Neural progenitor cell (in vitro differentiated cells): ENCODE measurements at regions not wholly inside any gene's neighbourhood (a gene's known extent, or its start where the extent isn't known, plus 50 kb on each side); places are given as distances from the start of the nearest gene placed in this dataset.
"Not testable (repeated sequence)": the region's sequence is repeated elsewhere in the genome, so short reads cannot be mapped to it uniquely, and the experiment has no call there.

ENCODE experiments used
- DNase-seq: peaks from one replicate; pipeline ENCODE4 v3.0.0-alpha.2; 2016; ENCODE audit warnings: low spot score
- H2AFZ ChIP-seq: fragments of 200-600 bp; sonication (generic); replicated peaks from 2 replicates; pipeline ENCODE4 v1.6.1; 2016; ENCODE audit warnings: antibody characterized with exemption
- H3F3A ChIP-seq: fragments of 200-600 bp; sonication (generic); 2 replicates; pipeline ENCODE4 v1.6.1; 2016; ENCODE audit warnings: antibody characterized with exemption, low read depth
- H3K27ac ChIP-seq: fragments of 200-600 bp; sonication (generic); 2 replicates; pipeline ENCODE4 v1.5.1; 2016; ENCODE audit warnings: mild to moderate bottlenecking
- H3K27me3 ChIP-seq: fragments of 200-600 bp; sonication (generic); 2 replicates; pipeline ENCODE4 v1.6.1; 2016; ENCODE audit warnings: mild to moderate bottlenecking, moderate library complexity
- H3K36me3 ChIP-seq: fragments of 200-600 bp; sonication (generic); 2 replicates; pipeline ENCODE4 v1.5.1; 2016
- H3K4me1 ChIP-seq: fragments of 200-600 bp; sonication (generic); 2 replicates; pipeline ENCODE4 v1.6.1; 2016; ENCODE audit warnings: mixed run types
- H3K4me2 ChIP-seq: fragments of 200-600 bp; sonication (generic); 2 replicates; pipeline ENCODE4 v1.6.1; 2016
- H3K4me3 ChIP-seq: fragments of 200-600 bp; sonication (generic); 2 replicates; pipeline ENCODE4 v1.5.1; 2016
- H3K79me2 ChIP-seq: fragments of 200-600 bp; sonication (generic); 2 replicates; pipeline ENCODE4 v1.6.1; 2016; ENCODE audit warnings: low read depth
- H3K9ac ChIP-seq: fragments of 200-600 bp; sonication (generic); 2 replicates; pipeline ENCODE4 v1.6.1; 2016
- H3K9me3 ChIP-seq: fragments of 200-600 bp; sonication (generic); 2 replicates; pipeline ENCODE4 v1.5.1; 2016; ENCODE audit warnings: low read depth
- H4K20me1 ChIP-seq: fragments of 200-600 bp; sonication (generic); 2 replicates; pipeline ENCODE4 v1.6.1; 2016; ENCODE audit warnings: low read depth
- H3K27ac Mint-ChIP-seq: 3 replicates; pipeline ENCODE4 v1.8.0; 2021; ENCODE audit warnings: mixed read lengths
- H3K27me3 Mint-ChIP-seq: 2 replicates; pipeline ENCODE4 v1.8.0; 2022; ENCODE audit warnings: low read depth, mild to moderate bottlenecking, inconsistent platforms, moderate library complexity, mixed read lengths; ENCODE audit not compliant: insufficient read depth
- H3K36me3 Mint-ChIP-seq: 3 replicates; pipeline ENCODE4 v1.8.0; 2021; ENCODE audit warnings: mixed read lengths
- H3K4me1 Mint-ChIP-seq: 3 replicates; pipeline ENCODE4 v1.8.0; 2021; ENCODE audit warnings: mixed read lengths
- H3K4me3 Mint-ChIP-seq: 3 replicates; pipeline ENCODE4 v1.8.0; 2021; ENCODE audit warnings: mild to moderate bottlenecking, moderate library complexity, mixed read lengths
- H3K9me3 Mint-ChIP-seq: 3 replicates; pipeline ENCODE4 v1.8.0; 2020; ENCODE audit warnings: mixed read lengths
- CTCF ChIP-seq: fragments of 200-600 bp; sonication (generic); IDR thresholded peaks from 2 replicates; pipeline ENCODE4 v1.5.1; 2017; ENCODE audit warnings: antibody characterized with exemption, mild to moderate bottlenecking

GRCh38 chr4:4084171-4084570, 142.6 kb downstream of the OTOP1 start:
- H3K9me3 Mint-ChIP-seq, H3K79me2 ChIP-seq, H3K9ac ChIP-seq, H3K27ac Mint-ChIP-seq, H4K20me1 ChIP-seq, H3K36me3 Mint-ChIP-seq, H2AFZ ChIP-seq, H3K4me3 Mint-ChIP-seq, H3K4me1 Mint-ChIP-seq, H3K27me3 ChIP-seq, DNase-seq, H3F3A ChIP-seq, H3K4me3 ChIP-seq, H3K9me3 ChIP-seq, H3K4me2 ChIP-seq, H3K36me3 ChIP-seq, H3K27ac ChIP-seq, H3K4me1 ChIP-seq: not testable (repeated sequence)
- peaks cover 13% of the 10 kb centered on the region for H3K27me3 Mint-ChIP-seq

DNA sequence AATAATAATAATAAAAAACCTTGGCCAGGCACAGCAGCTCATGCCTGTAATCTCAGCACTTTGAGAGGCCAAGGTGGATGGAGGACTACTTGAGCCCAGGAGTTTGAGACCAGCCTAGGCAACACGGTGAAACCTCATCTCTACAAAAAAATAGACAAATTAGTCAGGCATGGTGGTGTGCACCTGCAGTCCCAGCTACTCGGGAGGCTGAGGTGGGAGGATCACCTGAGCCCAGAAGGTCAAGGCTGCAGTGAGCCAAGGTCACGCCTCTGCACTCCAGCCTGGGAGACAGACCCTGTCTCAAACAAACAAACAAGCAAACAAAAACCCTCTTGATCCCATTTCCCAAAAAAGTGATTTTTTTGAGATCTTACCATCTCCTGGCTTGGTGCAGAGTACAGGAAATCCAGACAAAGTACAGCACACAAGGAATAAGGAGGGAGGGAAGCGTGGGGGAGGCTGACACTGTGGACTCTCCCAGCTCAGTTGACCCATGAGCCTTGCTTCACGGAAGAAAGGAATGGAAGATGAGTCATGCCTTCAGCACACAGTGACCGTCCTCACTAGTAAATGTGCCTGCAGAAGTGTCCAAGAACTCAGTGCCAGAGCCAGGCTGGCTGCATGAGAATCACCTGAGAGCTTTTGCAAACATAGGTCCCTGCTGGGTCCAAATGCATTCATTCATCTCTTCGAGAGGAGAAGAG, 136.9 kb downstream of the OTOP1 start:
- H3K9me3 Mint-ChIP-seq, H3K4me3 Mint-ChIP-seq, H3K27ac ChIP-seq, H3K27ac Mint-ChIP-seq, H3K79me2 ChIP-seq, H3K4me1 ChIP-seq, H3K4me1 Mint-ChIP-seq, H2AFZ ChIP-seq, H3K36me3 ChIP-seq, H3K4me2 ChIP-seq, DNase-seq, H3K36me3 Mint-ChIP-seq, H3K9ac ChIP-seq, H3K4me3 ChIP-seq, H3K27me3 Mint-ChIP-seq, H3F3A ChIP-seq, H4K20me1 ChIP-seq, H3K9me3 ChIP-seq, H3K27me3 ChIP-seq: not testable (repeated sequence)

GRCh38 chr4:4090720-4091119, 136.0 kb downstream of the OTOP1 start:
- peak; percentile 39 for TF ChIP-seq CTCF
- not testable (repeated sequence) for H3K4me3 Mint-ChIP-seq, H3K79me2 ChIP-seq, H2AFZ ChIP-seq, H3K27ac Mint-ChIP-seq, H3K9me3 Mint-ChIP-seq, H3K36me3 Mint-ChIP-seq, H3K4me1 ChIP-seq, H3K4me1 Mint-ChIP-seq, H3K27me3 ChIP-seq, H3K9ac ChIP-seq, H3F3A ChIP-seq, H3K27me3 Mint-ChIP-seq, H4K20me1 ChIP-seq, H3K36me3 ChIP-seq, H3K9me3 ChIP-seq, H3K4me3 ChIP-seq, DNase-seq, H3K27ac ChIP-seq, H3K4me2 ChIP-seq

DNA sequence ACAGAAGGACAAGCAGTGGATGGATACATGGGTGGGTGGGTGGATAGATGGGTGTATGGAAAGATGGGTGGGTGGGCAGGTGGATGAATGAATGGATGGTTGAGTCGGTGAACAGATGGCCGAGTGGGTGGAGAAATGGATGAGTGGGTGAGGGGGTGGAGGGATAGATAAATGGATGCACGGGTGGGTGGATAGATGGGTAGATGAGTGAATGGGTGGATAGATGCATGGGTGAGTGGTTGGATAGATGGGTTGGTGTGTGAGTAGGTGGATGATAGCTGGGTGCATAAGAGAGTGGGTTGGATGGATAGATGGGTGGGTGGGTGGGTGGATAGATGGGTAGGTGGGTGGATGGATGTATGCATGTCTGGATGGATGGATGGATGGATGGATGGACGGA, 134.6 kb downstream of the OTOP1 start:
- not testable (repeated sequence) for H3K4me3 Mint-ChIP-seq, H3F3A ChIP-seq, H3K9ac ChIP-seq, H3K4me3 ChIP-seq, H3K9me3 Mint-ChIP-seq, H3K79me2 ChIP-seq, H3K4me1 Mint-ChIP-seq, H4K20me1 ChIP-seq, H3K27me3 Mint-ChIP-seq, H3K27ac Mint-ChIP-seq, H3K36me3 Mint-ChIP-seq, H2AFZ ChIP-seq, H3K4me2 ChIP-seq, H3K4me1 ChIP-seq, H3K27ac ChIP-seq, H3K27me3 ChIP-seq, H3K9me3 ChIP-seq, H3K36me3 ChIP-seq, DNase-seq

DNA sequence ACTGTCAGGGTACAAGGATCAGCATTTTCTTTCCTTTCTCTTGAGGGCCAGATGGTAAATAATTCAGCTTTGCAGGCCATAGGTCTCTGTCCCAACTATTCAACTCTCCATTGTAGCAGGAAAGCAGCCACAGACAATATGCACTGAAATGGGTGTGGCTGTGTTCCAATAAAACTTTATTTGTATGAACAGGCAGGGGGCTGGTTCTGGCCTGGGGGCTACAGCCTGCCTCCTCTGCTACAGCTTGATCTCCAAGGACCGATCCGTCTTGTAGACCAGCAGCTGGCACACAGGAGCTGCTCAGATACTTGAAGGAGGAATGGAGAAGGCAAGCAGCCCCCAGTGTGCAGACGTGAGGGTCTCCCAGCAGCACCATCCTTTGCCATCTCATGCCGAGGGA, 127.1 kb downstream of the OTOP1 start:
- not testable (repeated sequence) for H3K27me3 Mint-ChIP-seq, H3K4me1 ChIP-seq, H3K36me3 Mint-ChIP-seq, H3K9me3 Mint-ChIP-seq, H3K9me3 ChIP-seq, H3K4me3 Mint-ChIP-seq, H4K20me1 ChIP-seq, H2AFZ ChIP-seq, DNase-seq, H3K4me1 Mint-ChIP-seq, H3K79me2 ChIP-seq, H3K27me3 ChIP-seq, H3K4me3 ChIP-seq, H3K36me3 ChIP-seq, H3K9ac ChIP-seq, H3K4me2 ChIP-seq, H3K27ac ChIP-seq, H3F3A ChIP-seq, H3K27ac Mint-ChIP-seq

DNA sequence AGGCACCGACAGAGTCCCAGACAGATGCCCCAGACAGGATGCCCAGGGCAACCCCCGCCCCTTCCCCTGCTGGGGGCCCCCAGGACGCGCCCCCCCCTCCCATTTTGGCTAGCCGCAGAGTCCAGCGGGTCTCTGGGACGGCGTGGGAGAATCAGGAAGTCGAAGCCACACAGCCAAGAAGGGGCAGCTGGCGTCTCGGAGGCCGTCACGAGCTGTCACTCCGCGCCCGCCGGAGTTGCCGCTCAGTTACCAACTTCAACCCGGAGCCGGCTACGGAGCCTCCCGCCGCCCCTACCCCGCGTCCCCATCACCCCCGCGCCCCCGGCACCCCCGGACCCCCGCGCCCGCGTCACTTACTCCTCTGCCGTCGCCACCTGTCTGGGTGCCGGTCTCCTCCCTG, 119.8 kb downstream of the OTOP1 start:
- Histone ChIP-seq H3K4me2 (peak overlapping the region; percentile 76), H3K27me3 (peaks cover 20% of the 10 kb centered on the region), H3K4me3 (peak overlapping the region; percentile 49)
- H3K4me1 ChIP-seq, H3K9me3 ChIP-seq, H3K4me1 Mint-ChIP-seq, H3F3A ChIP-seq, H3K9me3 Mint-ChIP-seq, H2AFZ ChIP-seq, H3K27ac ChIP-seq, H3K79me2 ChIP-seq, H3K36me3 Mint-ChIP-seq, H3K9ac ChIP-seq, H4K20me1 ChIP-seq, H3K27ac Mint-ChIP-seq, H3K36me3 ChIP-seq: not testable (repeated sequence)
- Mint-ChIP-seq H3K27me3 (peaks cover 29% of the 10 kb centered on the region), H3K4me3 (peak overlapping the region; percentile 66)
- DNase-seq = peak; percentile 9
